HepG2 (cell line): ENCODE measurements at regions not wholly inside any gene's neighbourhood (a gene's known extent, or its start where the extent isn't known, plus 50 kb on each side); places are given as distances from the start of the nearest gene placed in this dataset.

Experiments used
- ATAC-seq: fragments of 200-7000 bp; cut with Tn5 transposase; 3 replicates; pipeline ENCODE4 v1.9.1; 2020; ENCODE audit warnings: mild to moderate bottlenecking, moderate library complexity
- BruUV-seq: library from RNA; stranded (reverse); fragments of 400-500 nt; replicated peaks from 2 replicates; lab custom pipeline; 2021; lab: Mats Ljungman, UMichigan
- CTCF ChIA-PET: fragments of 300-600 bp; formaldehyde crosslinking; extraction: SDS; loops from one replicate; lab custom pipeline; 2021; ENCODE audit warnings: low total read pairs, inconsistent platforms, low intra/inter-chr PET ratio; lab: Yijun Ruan, JAX
- POLR2A ChIA-PET: fragments of 350-600 bp; sonication (Branson Sonifier 250); formaldehyde crosslinking; loops from one replicate; lab custom pipeline; 2020; ENCODE audit warnings: antibody characterized with exemption, inconsistent platforms; lab: Yijun Ruan, JAX
- DNase-seq: peaks from one replicate; pipeline ENCODE4 v3.0.0-alpha.2; 2015; ENCODE audit warnings: low spot score
- FAIRE-seq: peaks from 3 replicates; lab custom pipeline; 2011; peaks lifted over from hg19 to GRCh38; lab: Jason Lieb, UNC
- H2AFZ ChIP-seq: one replicate; pipeline ENCODE4 v1.6.1; 2011; ENCODE audit warnings: low read length, inconsistent platforms
- H3K27ac ChIP-seq: fragments of 300-600 bp; 3 replicates; pipeline ENCODE4 v1.8.0; 2011; ENCODE audit warnings: mixed run types, mild to moderate bottlenecking, mixed read lengths, low read length, inconsistent platforms; ENCODE audit not compliant: insufficient read depth; ENCODE audit errors: extremely low read length
- H3K27me3 ChIP-seq, 2 experiments: fragments of 200-600 bp in 1 of 2; 2 replicates in 1 of 2; 3 replicates in 1 of 2; pipeline versions ENCODE4 v1.6.0 to v1.8.0; 2011; ENCODE audit warnings: low read length in 2 of 2, mild to moderate bottlenecking in 2 of 2, moderate library complexity in 2 of 2, inconsistent platforms in 1 of 2; ENCODE audit not compliant: insufficient read depth in 2 of 2, control insufficient read depth in 1 of 2
- H3K36me3 ChIP-seq, 2 experiments: fragments of 200-600 bp in 1 of 2; replicated peaks in 1 of 2; 2 replicates in 1 of 2; 3 replicates in 1 of 2; pipeline versions ENCODE4 v1.5.1 to v1.8.0; 2011; ENCODE audit warnings: low read length in 2 of 2, inconsistent platforms in 1 of 2; ENCODE audit not compliant: insufficient read depth in 2 of 2, control insufficient read depth in 1 of 2
- H3K4me1 ChIP-seq: 2 replicates; pipeline ENCODE4 v1.5.1; 2012; ENCODE audit warnings: low read length, inconsistent platforms; ENCODE audit not compliant: insufficient read depth
- H3K4me2 ChIP-seq: 2 replicates; pipeline ENCODE4 v1.6.0; 2011; ENCODE audit warnings: low read depth, low read length, inconsistent platforms
- H3K4me3 ChIP-seq, 3 experiments: fragments of 200-600 bp in 1 of 3; sonication (generic), shearing (Covaris generic) in 1 of 3; replicated peaks in 1 of 3; 2 replicates each; pipeline ENCODE4 v1.5.1; 2011 to 2016; ENCODE audit warnings: low read length in 3 of 3, inconsistent platforms in 2 of 3, low read depth in 2 of 3, mild to moderate bottlenecking in 2 of 3, control low read depth in 1 of 3, mixed read lengths in 1 of 3; ENCODE audit not compliant: insufficient read depth in 1 of 3
- H3K79me2 ChIP-seq: one replicate; pipeline ENCODE4 v1.6.1; 2011; ENCODE audit warnings: low read length, inconsistent platforms; ENCODE audit not compliant: insufficient read depth
- H3K9ac ChIP-seq: 2 replicates; pipeline ENCODE4 v1.6.0; 2011; ENCODE audit warnings: mild to moderate bottlenecking, low read depth, low read length, inconsistent platforms; ENCODE audit not compliant: insufficient read depth
- H3K9me3 ChIP-seq: 2 replicates; pipeline ENCODE4 v1.5.1; 2012; ENCODE audit warnings: mild to moderate bottlenecking, low read length
- H4K20me1 ChIP-seq: 2 replicates; pipeline ENCODE4 v1.6.0; 2011; ENCODE audit warnings: inconsistent platforms, mild to moderate bottlenecking, low read length, moderate library complexity; ENCODE audit not compliant: insufficient read depth
- ARID2 ChIP-seq: sonication (generic); formaldehyde crosslinking; IDR thresholded peaks from 2 replicates; pipeline ENCODE4 v1.8.1; 2022; ENCODE audit warnings: mild to moderate bottlenecking, missing genetic modification reagents, borderline replicate concordance
- E2F1 ChIP-seq: sonication (generic); formaldehyde crosslinking; IDR thresholded peaks from 2 replicates; pipeline ENCODE4 v1.5.0; 2020; ENCODE audit warnings: missing genetic modification reagents
- GATAD2A ChIP-seq: IDR thresholded peaks from 2 replicates; pipeline ENCODE4 v1.6.1; 2016
- GLMP ChIP-seq: sonication (generic); formaldehyde crosslinking; IDR thresholded peaks from 2 replicates; pipeline ENCODE4 v1.9.0; 2021; ENCODE audit warnings: missing genetic modification reagents, mild to moderate bottlenecking, borderline replicate concordance
- HMG20B ChIP-seq: conservative IDR thresholded peaks from 2 replicates; pipeline ENCODE4 v1.6.1; 2016; ENCODE audit warnings: missing genetic modification reagents, missing compliant biosample characterization
- JUN ChIP-seq: sonication (generic); formaldehyde crosslinking; IDR thresholded peaks from 2 replicates; pipeline ENCODE4 v1.4.0; 2020; ENCODE audit warnings: mild to moderate bottlenecking, missing genetic modification reagents
- KAT7 ChIP-seq: IDR thresholded peaks from 2 replicates; pipeline ENCODE4 v1.6.1; 2018; ENCODE audit warnings: borderline replicate concordance, missing compliant biosample characterization
- SIN3B ChIP-seq: fragments of 150-350 bp; IDR thresholded peaks from 2 replicates; pipeline ENCODE4 v1.6.1; 2014; ENCODE audit warnings: low read length
- SOX6 ChIP-seq, 2 experiments: fragments of 450-650 bp in 1 of 2; sonication (generic) in 1 of 2; formaldehyde crosslinking in 1 of 2; IDR thresholded peaks; 2 replicates each; pipeline versions ENCODE4 v1.4.0 to v1.6.1; 2017 to 2020; ENCODE audit warnings: antibody characterized with exemption in 1 of 2, mild to moderate bottlenecking in 1 of 2, missing genetic modification reagents in 1 of 2
- THAP9 ChIP-seq: sonication (generic); formaldehyde crosslinking; IDR thresholded peaks from 2 replicates; pipeline ENCODE4; 2020; ENCODE audit warnings: missing genetic modification reagents, mild to moderate bottlenecking, borderline replicate concordance
- ZMAT5 ChIP-seq: sonication (generic); formaldehyde crosslinking; IDR thresholded peaks from 2 replicates; pipeline ENCODE4 v1.5.0; 2020; ENCODE audit warnings: mild to moderate bottlenecking, low read depth, missing genetic modification reagents, borderline replicate concordance
- ZNF569 ChIP-seq: sonication (generic); formaldehyde crosslinking; IDR thresholded peaks from 2 replicates; pipeline ENCODE4 v1.5.0; 2020; ENCODE audit warnings: mild to moderate bottlenecking, missing genetic modification reagents, moderate library complexity, borderline replicate concordance
- ZNF678 ChIP-seq: sonication (generic); formaldehyde crosslinking; IDR thresholded peaks from 2 replicates; pipeline ENCODE4 v1.4.0; 2020; ENCODE audit warnings: mild to moderate bottlenecking, missing genetic modification reagents
- ZNF713 ChIP-seq: sonication (generic); formaldehyde crosslinking; IDR thresholded peaks from 2 replicates; pipeline ENCODE4 v1.4.0; 2020; ENCODE audit warnings: mild to moderate bottlenecking, missing genetic modification reagents
- ZNF772 ChIP-seq: sonication (generic); formaldehyde crosslinking; IDR thresholded peaks from 2 replicates; pipeline ENCODE4 v1.5.0; 2020; ENCODE audit warnings: mild to moderate bottlenecking, missing genetic modification reagents
- ZNF777 ChIP-seq: sonication (generic); formaldehyde crosslinking; IDR thresholded peaks from 2 replicates; pipeline ENCODE4 v1.4.0; 2020; ENCODE audit warnings: missing genetic modification reagents
- ZNF850 ChIP-seq: sonication (generic); formaldehyde crosslinking; conservative IDR thresholded peaks from 2 replicates; pipeline ENCODE4 v1.9.0; 2021; ENCODE audit warnings: mild to moderate bottlenecking, missing genetic modification reagents
- WGBS: methylation state at CpG from one replicate; pipeline ENCODE4 v1.1.6; 2017; ENCODE audit warnings: low lambda C conversion rate; 5-methylcytosine and 5-hydroxymethylcytosine counted together
- in situ Hi-C: cut with HindIII; loops from 2 replicates; pipeline ENCODE4 v1.10.0; 2017; ENCODE audit warnings: low pct_unique_long_range_greater_than_20kb; ENCODE audit not compliant: extremely low pct_ligation_motif_present
- intact Hi-C: fragments of 100-400 bp; cut with micrococcal nuclease; formaldehyde crosslinking; loops from one replicate; pipeline ENCODE4 v1.10.0; 2022; ENCODE audit not compliant: unreplicated experiment

- no TSS peak for BruUV-seq
- no peaks in the 10 kb centered on the region for H3K9me3 ChIP-seq
- ATAC-seq (no peak), DNase-seq (no peak), FAIRE-seq (no peak)
- H3K9ac ChIP-seq: no peak overlapping the region
- no peaks in the 10 kb centered on the region for H4K20me1 ChIP-seq
- no peaks in the 10 kb centered on the region for H3K27me3 ChIP-seq
- H3K36me3 ChIP-seq: no peaks in the 10 kb centered on the region
- no peak overlapping the region for H3K27ac ChIP-seq
- WGBS: 24% methylated on average over 5 of the region's 5 CpGs
- no peak overlapping the region for H2AFZ ChIP-seq
- no peaks in the 10 kb centered on the region for H3K4me1 ChIP-seq
- ChIA-PET CTCF (no interaction called here), POLR2A (no interaction called here)
- H3K4me2 ChIP-seq: no peak overlapping the region
- intact Hi-C loops: loop anchor here (10.0 kb wide), 1 partner anchor 1515 kb away; no protein-coding TSS in a partner anchor
- H3K4me3 ChIP-seq: no peak overlapping the region
- in situ Hi-C loops: no loop called here
- H3K79me2 ChIP-seq: no peaks in the 10 kb centered on the region
- TF ChIP-seq HMG20B (no peak), KAT7 (CRISPR knock-in tag) (no peak), ARID2 (CRISPR knock-in tag) (no peak), ZNF772 (no peak), ZNF569 (CRISPR knock-in tag) (no peak), ZNF713 (CRISPR knock-in tag) (no peak), ZNF777 (CRISPR knock-in tag) (no peak), E2F1 (CRISPR knock-in tag) (no peak), ZMAT5 (CRISPR knock-in tag) (no peak), GATAD2A (CRISPR knock-in tag) (no peak), JUN (CRISPR knock-in tag) (no peak), GLMP (CRISPR knock-in tag) (no peak), SOX6 (IDR thresholded peaks at IDR 0.05) (no peak), SOX6 (CRISPR knock-in tag; IDR thresholded peaks at IDR 0.05) (no peak), THAP9 (CRISPR knock-in tag) (no peak), ZNF850 (CRISPR knock-in tag) (no peak), SIN3B (no peak), ZNF678 (CRISPR knock-in tag) (no peak)
These were observed 606.1 kb downstream of the KIF4B start for GRCh38 chr5:155619688-155620087.
